Right renal cortex interstitium (tissue), 3 donors: ENCODE measurements at regions not wholly inside any gene's neighbourhood (a gene's known extent, or its start where the extent isn't known, plus 50 kb on each side); places are given as distances from the start of the nearest gene placed in this dataset.
"Not testable (repeated sequence)": the region's sequence is repeated elsewhere in the genome, so short reads cannot be mapped to it uniquely, and the experiment has no call there.

Experiments used
- DNase-seq, 3 donors: peaks; one replicate each; pipeline ENCODE4 v3.0.0-alpha.2; 2013; ENCODE audit warnings: low read depth in 3 of 3, low spot score in 2 of 3

DNA sequence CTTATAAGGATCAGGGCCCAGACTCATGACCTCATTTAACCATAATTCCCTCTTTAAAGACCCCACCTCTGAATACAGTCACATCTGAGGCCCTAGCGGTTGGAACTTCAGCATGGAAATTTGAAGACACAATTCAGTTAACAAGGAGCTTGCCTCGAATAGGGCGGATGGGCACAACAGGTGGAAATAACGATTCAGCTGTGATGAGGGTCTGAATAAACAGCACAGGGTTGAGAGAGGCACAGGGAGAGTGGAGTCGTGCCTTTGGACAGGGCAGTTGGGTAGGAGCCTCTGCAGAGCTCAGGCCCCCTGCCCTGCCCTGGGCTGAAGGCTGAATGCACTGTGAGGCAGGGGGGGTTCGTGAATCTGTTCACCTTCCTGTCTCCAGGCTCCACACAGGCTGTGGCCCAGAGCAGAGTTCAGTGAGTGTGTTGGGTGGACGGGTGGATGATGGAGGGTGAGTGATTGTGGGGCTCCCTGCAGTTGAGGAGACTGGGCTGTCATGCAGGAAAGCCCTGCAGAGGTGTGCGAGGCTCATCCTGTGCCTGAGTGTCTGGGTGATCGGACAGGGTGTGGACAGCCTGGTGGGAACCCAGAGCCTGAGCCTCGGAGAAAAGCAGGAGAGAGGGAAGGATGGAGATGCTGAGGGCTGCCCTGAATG is 243.1 kb downstream of the FOXD2 start:
- DNase-seq: no peak

DNA sequence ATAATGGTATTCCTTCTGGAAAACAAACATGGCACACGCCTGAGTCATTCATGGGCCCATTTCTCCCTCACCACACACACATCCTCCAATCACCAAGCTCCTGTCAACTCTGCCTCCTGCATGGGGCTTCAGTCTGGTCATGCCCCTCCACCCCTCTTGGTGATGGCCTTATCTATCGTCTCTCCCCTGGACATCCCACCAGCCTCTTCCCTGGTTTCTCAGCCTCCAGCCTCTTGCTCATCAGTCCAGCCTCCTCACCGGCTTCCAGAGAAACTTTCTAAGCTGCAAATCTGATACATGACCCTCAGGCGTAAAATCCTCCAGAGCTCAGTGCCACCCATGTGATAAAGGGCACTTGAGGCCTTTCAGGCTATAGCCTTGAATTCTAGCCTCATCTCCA is 243.9 kb downstream of the FOXD2 start:
- no peak for DNase-seq

DNA sequence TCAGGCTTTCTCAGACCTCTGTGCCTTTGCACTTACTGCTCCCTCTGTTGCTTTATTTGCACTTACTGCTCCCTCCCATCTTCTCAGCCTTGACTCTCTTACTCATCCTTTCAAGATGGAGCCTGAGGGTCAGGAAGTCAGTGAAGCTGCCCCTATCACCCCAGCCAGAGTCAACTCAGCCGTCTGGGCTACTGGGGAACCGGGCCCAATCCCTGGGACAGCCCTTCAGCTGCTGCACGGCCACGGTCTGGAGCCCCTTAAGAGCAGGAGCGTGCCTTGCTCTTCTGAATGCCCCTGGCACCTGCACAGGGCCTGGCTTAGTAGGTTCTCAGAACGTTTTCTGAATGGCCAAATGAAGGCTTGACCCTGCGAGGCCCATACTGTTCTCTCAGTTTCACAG is 244.4 kb downstream of the FOXD2 start:
- DNase-seq: no peak

DNA sequence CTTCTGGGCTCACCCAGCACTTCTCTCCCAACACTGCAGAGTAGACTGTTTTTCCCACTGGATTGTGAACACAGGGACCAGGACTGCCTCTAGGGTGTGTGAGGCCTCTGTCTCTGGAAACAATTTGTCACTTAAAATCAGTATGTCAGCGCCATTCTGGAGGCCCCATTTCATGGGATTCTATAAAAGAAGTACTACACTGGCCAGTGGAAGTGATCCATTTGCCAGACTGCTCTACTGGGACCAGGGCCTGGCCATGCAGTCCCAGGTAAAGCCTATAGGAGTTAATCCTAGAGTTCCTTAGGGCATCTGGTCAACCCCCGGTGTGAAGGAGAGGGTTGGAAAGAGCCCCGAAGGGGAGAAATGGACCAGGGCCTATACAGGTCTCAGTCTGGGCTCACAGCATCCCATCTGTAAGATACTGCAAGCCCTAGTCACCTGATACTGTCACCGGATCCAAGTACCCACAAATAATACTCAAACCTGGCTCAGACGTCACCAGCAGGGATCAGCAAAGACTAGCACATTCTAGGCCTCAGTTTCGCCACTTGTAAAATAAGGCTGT is 245.0 kb downstream of the FOXD2 start:
- DNase-seq: no peak

DNA sequence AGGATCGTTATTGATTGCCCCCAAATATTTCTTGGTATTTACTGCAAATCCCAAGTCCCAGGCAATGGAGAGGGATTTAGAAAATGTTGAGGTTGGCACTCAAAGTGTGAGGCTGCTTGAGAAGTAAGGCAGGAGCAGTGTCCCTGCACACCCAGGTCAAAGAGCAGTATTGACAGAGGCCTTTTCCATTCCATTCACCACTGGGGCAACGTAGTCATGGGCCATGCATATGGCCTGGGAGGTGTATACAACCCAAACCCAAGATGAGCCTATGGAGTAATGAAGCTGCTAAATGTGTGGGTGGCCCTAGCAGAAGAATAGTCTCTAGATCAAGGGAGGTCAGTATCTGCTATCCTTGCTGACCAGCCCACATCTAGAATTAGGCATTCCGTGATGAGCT is 245.6 kb downstream of the FOXD2 start:
- DNase-seq: no peak

DNA sequence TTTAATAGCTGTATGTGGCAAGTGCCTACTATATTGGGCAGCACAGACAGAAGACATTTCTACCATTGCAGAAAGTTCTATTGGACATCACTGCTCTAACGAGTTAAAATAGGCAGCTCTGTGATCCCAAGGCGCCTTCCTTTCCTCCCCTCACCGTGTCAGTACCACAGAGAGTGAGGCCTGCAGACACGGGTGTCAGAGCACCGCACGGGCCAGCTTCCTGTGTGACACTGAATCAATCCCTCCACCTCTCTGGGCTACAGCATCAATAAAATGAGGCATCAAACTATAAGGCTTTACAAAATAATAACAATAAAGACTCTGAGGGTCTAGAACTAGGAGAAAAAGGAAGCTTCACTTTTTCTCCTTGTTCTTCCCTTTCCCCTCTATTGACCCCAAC is 246.7 kb downstream of the FOXD2 start:
- no peak for DNase-seq

DNA sequence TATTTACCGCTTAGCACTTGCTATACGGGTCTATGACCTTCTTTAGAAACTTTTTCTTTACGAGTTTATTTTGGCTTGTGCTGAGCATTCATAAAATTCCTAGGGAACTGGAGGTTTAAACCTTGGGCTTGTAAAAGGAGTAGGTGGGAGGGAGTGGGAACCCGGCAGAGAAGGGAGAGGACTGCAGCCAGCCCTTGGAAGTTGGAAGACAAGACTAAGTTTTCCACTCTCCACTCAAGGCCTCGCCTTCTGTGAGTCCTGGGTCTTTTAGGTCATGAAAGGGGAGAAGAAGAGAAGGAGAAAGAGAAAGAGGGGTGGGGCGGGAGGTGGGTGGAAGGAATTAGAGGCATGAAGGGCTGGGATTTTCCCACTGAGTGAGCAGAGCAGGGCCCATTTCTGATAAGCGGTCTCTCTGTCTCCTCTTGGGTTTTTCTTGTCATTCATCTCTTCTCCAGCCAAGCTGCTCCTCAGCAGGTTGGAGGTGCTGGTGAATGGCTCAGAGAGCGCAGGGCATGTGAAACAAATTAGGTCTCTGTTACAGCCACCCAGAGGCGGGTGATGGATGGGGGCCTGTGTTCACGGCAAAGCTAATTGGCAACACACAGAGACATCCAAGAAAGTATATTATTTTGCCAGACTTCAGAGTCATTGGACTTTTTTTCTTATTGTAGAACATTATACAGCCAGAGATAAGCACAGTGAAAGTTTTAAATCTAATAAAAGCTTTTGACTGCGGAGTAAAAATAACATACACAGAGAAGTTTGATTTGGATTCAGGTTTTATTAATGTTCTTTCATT is 247.3 kb downstream of the FOXD2 start:
- DNase-seq: no peak

DNA sequence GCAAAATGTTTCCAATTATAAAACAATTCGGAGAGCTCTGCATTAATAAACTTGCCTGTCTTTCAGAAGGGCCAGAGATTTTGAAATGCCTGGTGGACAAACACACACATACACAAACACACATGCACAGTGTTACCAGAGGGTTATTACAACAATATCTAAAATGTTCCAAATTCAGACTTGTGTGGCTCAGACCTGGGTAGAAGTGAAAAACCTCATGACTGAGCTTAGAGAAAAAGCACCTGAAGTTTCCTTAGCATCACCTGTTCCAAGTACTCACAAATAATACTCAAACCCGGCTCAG is 247.9 kb downstream of the FOXD2 start:
- no peak for DNase-seq

DNA sequence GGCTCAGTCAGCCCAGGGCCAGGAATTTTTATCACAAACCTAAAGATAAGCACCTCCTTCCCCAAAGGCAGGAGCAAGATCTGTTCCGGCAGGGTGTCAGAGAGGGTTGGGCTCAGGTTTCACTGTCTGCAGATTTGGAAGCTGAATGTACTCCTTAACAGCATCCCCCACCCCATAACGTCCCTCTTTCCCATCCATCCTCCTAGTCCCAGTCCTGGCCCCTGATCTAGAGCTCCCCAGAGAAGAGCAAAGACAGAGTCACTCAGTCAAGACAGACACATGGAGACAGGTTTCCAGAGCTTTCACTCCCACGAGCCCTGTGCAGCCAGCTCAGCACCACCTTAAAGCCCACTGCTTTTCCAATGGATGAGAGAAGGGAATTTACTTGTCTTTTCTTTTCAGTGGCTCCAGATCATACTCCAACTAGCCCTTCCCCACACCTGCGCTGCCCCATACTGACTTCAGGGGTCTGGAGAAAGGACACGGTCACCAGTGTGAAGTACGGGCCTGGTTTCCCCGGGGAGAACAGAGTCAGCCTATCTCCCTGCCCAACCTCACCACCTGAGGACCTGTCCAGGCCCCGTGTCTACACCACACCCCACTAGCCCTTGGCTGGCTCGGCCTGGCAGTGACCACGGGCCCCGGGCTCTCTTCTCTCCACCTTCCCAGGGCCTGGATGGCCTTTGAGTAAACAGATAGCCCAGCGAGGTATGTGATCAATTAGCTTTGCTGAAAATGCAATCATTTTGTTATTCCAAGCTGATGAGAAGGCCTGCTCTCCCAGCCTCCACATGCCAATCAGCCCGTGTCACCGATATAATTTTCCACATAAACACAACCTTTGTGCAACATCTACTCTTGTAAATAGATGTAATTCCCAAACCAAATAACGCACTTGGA is 249.1 kb downstream of the FOXD2 start:
- DNase-seq: no peak

DNA sequence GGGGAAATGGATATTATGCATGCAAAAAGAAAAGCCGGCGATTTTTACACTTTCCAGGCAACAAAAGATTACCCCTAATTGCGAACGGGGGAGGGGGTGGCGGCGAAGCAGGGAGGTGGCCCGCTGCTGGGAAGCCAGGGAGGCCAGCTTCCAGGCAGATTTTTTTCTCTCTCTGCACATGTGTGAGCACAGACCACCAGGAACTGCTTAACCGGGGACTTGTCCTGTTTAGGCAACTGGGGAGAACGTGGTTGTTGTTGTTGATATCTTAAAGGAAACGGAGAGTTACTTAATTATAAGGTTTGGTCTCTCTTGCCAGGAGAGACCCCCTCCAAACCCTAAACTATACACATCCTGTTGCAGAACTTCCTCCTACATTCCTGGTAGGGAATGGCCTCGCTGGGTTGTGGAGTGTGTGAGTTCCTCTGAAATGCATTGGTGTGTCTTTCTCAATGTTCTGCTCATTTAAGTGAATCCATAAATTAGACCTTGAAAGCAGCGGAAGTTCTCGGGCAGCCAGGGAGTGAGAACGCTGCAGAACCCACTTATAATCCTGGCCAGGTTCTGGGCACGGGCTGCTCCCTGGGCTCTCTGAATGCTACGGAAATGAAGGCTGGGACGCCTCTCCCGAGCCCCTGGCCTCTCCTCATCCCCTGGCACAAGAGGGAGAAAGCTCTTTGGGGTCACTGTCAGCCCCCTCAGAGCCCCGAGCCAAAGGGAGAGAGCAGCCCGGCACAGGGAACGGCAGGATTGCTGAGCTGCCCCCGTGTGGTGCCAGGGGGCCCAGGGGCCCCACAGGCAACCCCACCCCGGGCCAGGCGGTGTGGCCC is 250.0 kb downstream of the FOXD2 start:
- no peak for DNase-seq

DNA sequence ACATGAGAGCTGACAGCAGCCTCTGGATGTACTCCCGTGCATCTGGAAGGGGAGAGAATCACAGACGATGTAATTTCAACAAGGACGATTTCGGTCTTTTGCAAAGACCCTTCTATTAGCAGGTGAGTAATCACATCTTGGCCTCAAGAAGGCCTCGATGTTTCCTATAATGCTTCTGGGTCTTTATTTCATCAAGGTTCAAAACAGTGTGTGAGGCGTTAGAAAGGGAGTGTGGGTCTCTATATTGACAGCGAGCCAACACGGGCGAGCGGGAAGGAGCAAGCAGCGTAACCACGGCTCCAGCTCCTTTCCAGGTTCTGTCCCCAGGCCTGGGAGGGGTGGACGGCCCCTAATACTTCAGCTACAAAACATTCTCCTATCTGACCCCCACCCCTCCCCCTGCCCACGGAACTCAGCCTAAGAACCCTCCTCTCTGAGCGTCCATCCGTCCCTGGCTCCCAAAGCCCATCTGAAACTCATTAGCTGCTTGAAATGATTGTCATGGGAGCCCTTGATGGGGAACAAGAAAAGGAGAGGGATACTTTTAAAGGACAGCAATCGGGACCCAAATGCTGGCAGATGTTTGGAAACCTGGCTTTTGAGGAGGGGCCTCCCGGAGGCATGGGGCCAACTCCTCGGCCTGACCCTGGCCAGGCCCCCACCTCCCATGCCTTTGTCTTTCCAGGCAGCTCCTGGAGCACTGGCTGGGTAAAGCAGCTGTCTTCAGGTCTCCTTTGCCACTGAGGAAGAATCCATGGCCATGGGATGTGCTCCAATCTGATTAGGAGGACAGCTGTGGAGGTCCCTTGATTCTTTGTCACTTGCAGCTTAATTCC is 250.8 kb downstream of the FOXD2 start:
- DNase-seq: no peak

DNA sequence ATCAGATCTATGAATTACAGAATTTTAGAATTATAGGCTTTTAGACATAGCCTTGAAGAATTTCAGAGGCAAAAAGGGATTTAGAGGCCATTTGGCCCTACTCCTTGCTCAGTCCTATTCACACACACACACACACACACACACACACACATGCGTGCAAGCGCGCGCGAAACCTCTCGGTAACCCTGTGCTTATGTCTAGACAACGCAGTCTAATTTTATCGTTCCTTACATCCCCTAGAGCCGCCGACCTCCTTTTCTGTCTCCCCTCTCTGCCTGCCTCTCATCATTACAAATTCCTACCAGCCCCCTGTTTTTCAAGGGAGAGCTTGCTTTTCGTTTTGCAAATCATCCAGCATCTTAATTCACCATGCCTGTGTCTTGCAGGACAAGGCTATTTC is 252.1 kb downstream of the FOXD2 start:
- no peak for DNase-seq

DNA sequence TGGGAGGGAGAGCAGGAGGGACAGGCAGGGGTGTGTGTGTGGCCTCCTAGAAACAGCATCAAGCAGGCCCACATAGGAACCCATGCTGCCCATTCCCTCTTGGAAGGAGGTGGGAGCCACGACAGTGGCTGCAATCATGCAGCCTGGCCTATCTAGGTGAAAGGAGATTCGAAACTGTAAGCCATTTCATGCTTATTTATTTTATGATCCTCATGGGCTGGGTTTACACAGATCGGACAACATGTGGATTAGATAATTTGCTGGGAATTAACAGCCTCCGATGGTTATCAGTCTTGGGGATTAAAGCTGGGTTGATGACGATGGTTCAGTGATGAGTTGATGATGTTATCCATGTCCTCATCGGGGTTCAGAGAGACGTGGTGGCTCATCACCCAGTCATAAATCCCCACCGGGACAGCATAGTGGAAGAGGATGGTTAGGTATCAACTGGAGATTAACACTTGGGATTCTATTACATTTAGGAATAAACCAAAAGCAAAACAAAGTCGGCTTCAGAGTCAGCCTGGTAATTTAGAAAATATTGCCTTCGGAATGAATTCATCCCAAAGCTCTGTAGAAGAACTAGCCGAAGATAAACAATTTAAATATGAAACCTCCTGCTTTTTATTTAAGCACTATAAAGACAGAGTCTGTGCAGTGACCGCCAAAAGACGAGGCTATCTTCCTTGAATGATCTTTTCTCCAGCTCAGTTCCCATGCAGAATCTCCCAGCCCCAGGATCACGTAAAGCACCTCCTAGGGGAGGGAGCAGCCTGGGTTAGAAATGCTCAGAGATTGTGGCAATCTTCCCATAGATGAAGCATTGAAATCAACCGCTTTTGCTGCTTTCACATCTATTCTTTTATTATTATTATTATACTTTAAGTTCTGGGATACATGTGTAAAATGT is 252.8 kb downstream of the FOXD2 start:
- no peak for DNase-seq

DNA sequence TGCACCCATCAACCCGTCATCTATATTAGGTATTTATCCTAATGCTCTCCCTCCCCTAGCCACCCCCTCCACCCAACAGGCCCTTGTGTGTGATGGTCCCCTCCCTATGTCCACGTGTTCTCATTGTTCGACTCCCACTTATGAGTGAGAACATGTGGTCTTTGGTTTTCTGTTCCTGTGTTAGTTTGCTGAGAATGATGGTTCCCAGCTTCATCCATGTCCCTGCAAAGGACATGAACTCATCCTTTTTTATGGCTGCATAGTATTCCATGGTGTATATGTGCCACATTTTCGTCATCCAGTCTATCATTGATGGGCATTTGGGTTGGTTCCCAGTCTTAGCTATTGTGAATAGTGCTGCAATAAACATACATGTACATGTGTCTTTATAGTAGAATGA is 253.4 kb downstream of the FOXD2 start:
- not testable (repeated sequence) for DNase-seq

DNA sequence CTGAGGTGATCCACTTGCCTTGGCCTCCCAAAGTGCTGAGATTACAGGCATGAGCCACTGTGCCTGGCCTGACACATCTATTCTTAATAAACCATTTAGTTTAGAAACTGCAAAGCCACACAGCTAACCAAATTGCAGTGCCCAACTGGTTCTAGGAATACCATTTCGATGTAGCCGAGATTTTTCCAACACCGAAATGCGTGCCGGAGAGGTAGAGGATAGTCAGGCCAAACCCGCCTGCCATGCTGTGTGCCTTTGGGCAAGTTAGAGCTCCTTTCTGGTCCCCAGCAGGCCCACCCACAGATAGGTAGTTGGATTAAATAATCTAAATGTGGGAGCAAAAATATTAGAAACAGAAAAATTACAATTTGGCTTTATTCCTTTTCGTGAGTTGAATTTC is 254.4 kb downstream of the FOXD2 start:
- no peak for DNase-seq

DNA sequence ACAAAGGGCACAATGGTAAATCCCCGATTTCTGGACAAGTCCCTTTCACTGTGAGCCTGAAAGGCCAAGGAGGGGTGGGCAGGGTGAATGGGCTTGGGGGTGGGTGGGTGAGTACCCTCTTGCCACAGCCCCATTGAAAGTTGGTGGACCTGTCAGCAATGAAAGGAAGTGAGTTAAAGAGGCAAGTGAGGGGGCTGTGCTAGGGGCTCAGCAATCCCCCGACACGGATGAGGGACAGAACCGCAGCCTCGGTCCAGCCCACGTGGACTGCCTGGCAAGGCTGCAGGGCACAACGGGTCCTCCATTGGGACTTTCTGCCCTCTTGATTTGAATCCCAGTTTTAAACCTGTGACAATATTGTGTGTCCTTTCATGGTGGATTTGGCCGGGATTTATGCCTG is 255.3 kb downstream of the FOXD2 start:
- no peak for DNase-seq

DNA sequence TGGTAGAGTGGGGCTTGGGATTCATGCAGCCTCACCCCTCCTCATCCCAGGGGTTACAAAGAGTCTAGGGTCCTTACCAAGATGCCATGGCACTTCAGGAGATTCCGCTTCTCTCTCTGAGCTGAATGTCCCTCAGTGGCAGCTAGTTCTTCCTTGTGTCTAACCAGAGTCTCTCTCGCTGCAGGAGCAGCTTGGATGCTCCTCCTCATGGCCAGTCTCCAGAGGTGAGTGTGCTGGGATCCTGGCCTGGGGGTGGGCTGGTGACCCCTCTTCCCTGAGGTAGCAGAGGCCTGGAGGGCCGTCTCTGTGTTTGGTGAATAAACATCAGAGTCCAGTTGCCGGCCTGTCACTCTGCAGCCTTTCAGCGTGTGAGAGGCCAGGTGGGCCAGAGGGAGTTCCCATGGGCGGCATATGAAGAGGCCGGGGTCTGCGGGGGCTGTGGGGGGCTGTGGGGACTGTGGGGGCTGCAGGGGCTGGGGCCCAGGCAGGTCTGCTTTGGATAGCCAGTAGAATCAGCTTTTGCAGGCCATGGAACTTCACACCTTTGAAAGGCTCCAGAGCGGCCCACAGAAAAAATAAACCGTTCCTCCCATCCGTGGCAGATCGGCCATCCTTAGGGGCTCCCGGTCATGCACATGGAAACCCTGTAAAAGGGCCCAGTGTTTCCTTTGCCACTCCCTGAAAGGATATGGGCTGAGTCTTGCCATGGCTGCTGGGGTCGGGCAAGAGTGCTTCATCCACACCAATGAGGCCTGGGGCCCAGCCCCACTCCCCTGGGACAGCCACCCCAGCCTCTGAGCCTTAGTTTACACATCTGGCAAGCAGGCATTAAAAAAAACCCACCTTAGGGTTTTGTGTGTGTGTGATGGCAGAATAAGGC is 256.4 kb downstream of the FOXD2 start:
- no peak for DNase-seq

DNA sequence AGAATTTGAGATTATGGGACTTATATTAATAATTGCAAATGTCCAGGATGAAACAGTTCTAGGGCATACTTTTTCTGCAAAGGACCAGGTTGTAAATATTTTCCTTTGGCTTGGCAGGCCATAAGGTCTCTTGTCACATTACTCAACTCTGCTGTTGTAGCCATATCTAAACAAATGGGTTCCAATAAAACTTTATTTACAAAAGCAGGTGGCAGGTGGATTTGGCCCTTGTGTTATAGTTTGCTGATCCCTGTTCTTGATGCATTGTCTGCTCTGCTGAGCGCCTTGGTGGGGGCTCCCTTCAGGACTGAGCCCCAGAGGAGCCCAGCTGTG is 258.5 kb downstream of the FOXD2 start:
- no peak for DNase-seq
